AG04450 (cell line): ENCODE measurements at regions not wholly inside any gene's neighbourhood (a gene's known extent, or its start where the extent isn't known, plus 50 kb on each side); places are given as distances from the start of the nearest gene placed in this dataset.

Source experiments
- CTCF ChIA-PET: fragments of 300-600, 350-600 bp; formaldehyde crosslinking; extraction: SDS; loops from one replicate; lab custom pipeline; 2022; ENCODE audit warnings: antibody characterized with exemption, inconsistent platforms; lab: Charles Lee
- POLR2A ChIA-PET: fragments of 350-600 bp; formaldehyde crosslinking; extraction: SDS; loops from one replicate; lab custom pipeline; 2021; ENCODE audit warnings: antibody characterized with exemption, inconsistent platforms; lab: Yijun Ruan, JAX
- DNase-seq: peaks from one replicate; pipeline ENCODE4 v3.0.0-alpha.2; 2011; ENCODE audit warnings: low read depth, low spot score
- H3K27ac ChIP-seq: one replicate; pipeline ENCODE4 v1.5.1; 2012; ENCODE audit warnings: low read depth, low read length, control low read depth
- H3K27me3 ChIP-seq: one replicate; pipeline ENCODE4 v1.6.0; 2012; ENCODE audit warnings: low read length; ENCODE audit not compliant: control insufficient read depth, insufficient read depth
- H3K4me3 ChIP-seq: 2 replicates; pipeline ENCODE4 v1.5.1; 2011; ENCODE audit warnings: mild to moderate bottlenecking, low read depth, low read length, control low read depth
- H3K9me3 ChIP-seq: 2 replicates; pipeline ENCODE4 v1.5.1; 2012; ENCODE audit warnings: low read length; ENCODE audit not compliant: control insufficient read depth, insufficient read depth
- TF ChIP-seq, protein P1 (sequence below): IDR thresholded peaks from 2 replicates; pipeline ENCODE4 v1.5.1; 2011; ENCODE audit warnings: low read depth, low read length, control low read depth, inconsistent platforms

DNA sequence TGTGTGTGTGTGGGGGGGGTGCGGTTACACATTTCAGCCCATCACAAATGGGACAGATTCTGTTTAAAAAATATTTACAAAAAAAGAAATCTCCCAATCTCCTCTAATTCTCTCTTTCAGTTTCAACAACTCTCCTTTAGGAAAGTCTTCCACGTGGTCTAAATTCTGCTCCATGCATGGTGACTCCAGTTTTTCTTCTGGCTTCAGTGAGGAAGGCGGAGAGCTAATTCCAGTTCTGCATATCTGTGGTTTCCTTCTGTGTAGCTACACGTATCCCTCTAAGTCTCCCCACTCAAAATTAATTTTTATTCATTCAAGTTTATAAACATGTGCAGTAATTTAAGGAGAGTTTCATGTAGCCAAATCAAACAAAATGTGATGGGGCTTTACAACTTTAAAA is 111.6 kb downstream of the SLC4A3 start:
- no peaks in the 10 kb centered on the region; the same call in 1 of the 2 replicates for H3K9me3 ChIP-seq
- TF ChIP-seq, protein P1, sequence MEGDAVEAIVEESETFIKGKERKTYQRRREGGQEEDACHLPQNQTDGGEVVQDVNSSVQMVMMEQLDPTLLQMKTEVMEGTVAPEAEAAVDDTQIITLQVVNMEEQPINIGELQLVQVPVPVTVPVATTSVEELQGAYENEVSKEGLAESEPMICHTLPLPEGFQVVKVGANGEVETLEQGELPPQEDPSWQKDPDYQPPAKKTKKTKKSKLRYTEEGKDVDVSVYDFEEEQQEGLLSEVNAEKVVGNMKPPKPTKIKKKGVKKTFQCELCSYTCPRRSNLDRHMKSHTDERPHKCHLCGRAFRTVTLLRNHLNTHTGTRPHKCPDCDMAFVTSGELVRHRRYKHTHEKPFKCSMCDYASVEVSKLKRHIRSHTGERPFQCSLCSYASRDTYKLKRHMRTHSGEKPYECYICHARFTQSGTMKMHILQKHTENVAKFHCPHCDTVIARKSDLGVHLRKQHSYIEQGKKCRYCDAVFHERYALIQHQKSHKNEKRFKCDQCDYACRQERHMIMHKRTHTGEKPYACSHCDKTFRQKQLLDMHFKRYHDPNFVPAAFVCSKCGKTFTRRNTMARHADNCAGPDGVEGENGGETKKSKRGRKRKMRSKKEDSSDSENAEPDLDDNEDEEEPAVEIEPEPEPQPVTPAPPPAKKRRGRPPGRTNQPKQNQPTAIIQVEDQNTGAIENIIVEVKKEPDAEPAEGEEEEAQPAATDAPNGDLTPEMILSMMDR = no peak
- no peaks in the 10 kb centered on the region for H3K27me3 ChIP-seq
- no peak for DNase-seq
- ChIA-PET POLR2A (no interaction called here), CTCF (interaction anchor here (2.7 kb wide), 1 partner anchor 1835 kb away, joined by 15 read pairs; no protein-coding TSS in a partner anchor)
- H3K4me3 ChIP-seq = no peak overlapping the region
- H3K27ac ChIP-seq = no peak overlapping the region

DNA sequence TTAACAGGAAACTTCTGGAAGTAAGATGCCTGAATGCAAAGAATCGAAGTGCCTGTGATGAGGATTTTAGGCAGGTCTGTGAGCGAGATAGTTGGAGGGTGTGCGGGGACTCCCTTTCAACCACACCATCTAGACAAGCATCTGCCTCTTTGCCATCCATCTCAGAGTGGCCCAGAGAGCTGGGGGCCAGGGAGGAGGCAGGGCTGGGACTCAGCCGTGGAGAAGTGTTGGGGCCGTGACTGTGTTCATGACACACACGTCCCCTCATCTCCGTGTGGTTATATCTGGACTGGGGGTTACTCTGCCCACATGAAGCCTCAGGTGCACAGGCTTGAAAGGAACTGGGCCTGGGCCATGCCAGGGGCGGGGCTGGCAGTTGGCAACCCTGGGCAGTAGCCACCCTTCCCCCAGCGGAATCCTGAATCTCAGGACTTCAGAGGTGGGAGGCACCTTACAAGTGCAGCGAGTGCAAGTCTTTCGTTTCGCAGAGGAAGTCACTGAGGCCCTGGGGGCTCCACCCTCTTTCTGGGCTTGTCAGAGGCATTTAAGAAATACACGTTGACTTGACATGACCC is 112.5 kb downstream of the SLC4A3 start:
- ChIA-PET POLR2A (no interaction called here), CTCF (interaction anchor here (0.6 to 0.7 kb wide), 2 partner anchors 991 to 1514 kb away, joined by 3 to 5 read pairs; no protein-coding TSS in a partner anchor)
- DNase-seq = no peak
- H3K27ac ChIP-seq = no peak overlapping the region
- H3K9me3 ChIP-seq = no peaks in the 10 kb centered on the region; the same call in 1 of the 2 replicates
- TF ChIP-seq, protein P1 = no peak
- no peaks in the 10 kb centered on the region for H3K27me3 ChIP-seq
- H3K4me3 ChIP-seq = no peak overlapping the region

DNA sequence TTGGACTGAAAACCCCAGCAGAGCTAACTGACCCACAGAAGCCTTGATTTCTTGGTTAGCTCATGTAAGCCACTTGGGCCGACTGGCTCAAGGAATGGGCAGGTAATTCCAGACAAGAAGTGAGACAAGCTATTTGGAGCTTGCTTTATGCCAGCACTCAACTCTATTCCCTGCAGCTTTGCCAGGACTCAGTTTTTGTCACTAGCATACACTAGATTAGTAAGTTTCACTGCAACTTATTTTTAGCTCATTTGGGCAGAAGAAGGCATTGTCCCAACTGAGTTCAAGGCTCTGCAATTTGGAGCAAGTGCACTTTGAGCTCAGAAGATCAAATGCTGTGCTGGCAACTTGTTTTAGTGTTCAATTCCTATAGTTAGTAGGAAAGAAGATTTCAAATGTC is 116.1 kb downstream of the SLC4A3 start:
- ChIA-PET POLR2A (no interaction called here), CTCF (interaction anchor here (0.9 to 1.4 kb wide), 2 partner anchors 94 to 362 kb away, joined by 4 to 5 read pairs; no protein-coding TSS in a partner anchor)
- TF ChIP-seq, protein P1 = no peak

DNA sequence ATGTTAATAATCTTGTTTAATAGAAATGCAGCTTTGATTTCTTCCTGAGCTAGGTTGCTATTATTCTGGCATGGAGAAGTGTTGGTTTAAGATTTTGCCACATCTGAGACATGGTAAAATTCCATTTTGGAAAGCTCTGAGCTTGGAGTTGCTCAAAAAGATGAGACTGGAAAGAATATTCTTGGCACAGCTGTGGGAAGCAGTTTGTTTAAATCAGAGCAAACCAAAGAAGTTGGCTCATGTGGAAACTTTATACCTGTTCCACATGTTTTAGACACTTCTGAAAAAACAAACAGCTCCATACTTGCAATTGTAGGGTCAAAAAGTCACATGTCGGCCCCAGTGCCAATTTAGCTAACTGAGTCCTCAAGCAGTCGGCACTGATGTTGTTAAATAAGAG is 116.6 kb downstream of the SLC4A3 start:
- ChIA-PET POLR2A (no interaction called here), CTCF (interaction anchor here (1.0 to 1.4 kb wide), 3 partner anchors 9 to 361 kb away, joined by 4 to 5 read pairs (median 4); no protein-coding TSS in a partner anchor)
- no peak overlapping the region for H3K4me3 ChIP-seq
- no peaks in the 10 kb centered on the region; the same call in 1 of the 2 replicates for H3K9me3 ChIP-seq
- H3K27me3 ChIP-seq = peaks cover 13% of the 10 kb centered on the region
- TF ChIP-seq, protein P1 = no peak
- DNase-seq = no peak
- H3K27ac ChIP-seq = no peak overlapping the region

More for the DNA sequence above, 116.1 kb downstream of the SLC4A3 start:
- no peak for DNase-seq
- Histone ChIP-seq H3K27ac (no peak overlapping the region), H3K27me3 (peaks cover 13% of the 10 kb centered on the region), H3K4me3 (no peak overlapping the region), H3K9me3 (no peaks in the 10 kb centered on the region; the same call in 1 of the 2 replicates)

DNA sequence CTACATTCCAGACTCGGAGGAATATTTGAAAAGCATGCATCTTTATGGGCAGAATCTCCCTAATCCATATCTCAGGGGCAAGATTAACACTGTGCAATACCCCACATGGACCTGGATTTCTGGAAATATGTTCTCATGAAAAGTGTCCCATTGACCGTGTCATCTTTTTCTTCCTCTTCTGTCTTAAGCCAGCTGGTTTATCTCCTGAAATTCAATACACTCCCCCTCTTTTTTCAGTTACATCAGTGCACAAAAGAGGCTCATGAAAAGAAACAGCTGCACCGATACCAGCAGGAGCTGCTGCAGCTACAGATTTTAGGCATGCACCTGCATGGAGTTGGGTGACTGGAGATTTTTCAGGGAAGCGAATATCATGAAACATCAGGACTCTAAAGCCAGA is 117.2 kb downstream of the SLC4A3 start:
- TF ChIP-seq, protein P1 = no peak
- ChIA-PET POLR2A (no interaction called here), CTCF (interaction anchor here (1.0 to 1.4 kb wide), 3 partner anchors 9 to 360 kb away, joined by 4 to 5 read pairs (median 4); no protein-coding TSS in a partner anchor)
- no peak overlapping the region for H3K27ac ChIP-seq
- no peak for DNase-seq
- H3K27me3 ChIP-seq = peaks cover 13% of the 10 kb centered on the region
- no peaks in the 10 kb centered on the region; the same call in 1 of the 2 replicates for H3K9me3 ChIP-seq
- no peak overlapping the region for H3K4me3 ChIP-seq
